Smooth muscle cell of the brain vasculature (primary cell): ENCODE measurements at regions not wholly inside any gene's neighbourhood (a gene's known extent, or its start where the extent isn't known, plus 50 kb on each side); places are given as distances from the start of the nearest gene placed in this dataset.

Experiments
- DNase-seq: peaks from one replicate; pipeline ENCODE4 v3.0.0-alpha.2; 2012; ENCODE audit warnings: low read depth, low spot score

DNA sequence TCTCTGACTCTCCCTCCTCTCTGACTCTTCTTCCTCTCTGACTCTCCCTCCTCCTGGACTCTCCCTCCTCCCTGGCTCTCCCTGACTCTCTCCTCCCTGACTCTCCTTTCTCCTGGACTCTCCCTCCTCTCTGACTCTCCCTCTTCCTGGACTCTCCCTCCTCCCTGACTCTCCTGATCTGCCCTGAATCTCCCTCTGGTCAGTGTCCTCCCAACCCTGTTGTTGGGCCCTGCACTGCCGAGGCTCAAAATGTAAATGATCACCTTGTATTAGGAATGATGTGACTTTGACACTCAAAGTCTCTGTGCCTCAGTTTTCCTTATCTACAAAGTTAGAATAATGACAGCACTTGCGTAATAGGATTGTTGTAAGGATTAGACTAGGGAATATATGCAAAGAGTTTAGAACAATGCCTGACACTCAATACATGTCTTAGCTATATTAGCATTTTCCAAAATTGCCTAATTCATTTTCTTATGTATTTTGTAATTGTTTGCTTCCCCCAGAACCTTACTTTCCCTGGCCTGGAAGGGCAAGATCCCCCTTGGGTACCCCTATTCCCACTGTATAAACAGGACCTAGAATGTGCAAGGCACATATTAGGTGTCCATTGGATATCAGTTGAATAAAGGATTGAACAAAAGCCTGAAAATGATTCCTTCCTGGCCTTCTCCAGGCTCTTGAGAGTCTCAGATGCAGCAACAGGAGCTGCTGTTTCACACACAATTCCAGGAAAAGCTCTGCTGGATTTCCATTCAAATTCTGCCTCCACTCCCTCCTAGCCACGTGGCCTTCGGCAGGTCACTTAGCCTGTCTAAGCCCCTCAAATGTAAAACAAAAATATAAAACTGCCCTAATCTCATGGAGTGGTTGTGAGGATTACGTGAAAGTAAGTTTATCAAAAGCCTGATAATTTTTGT, 170.1 kb downstream of the INHBB start:
- no peak for DNase-seq

DNA sequence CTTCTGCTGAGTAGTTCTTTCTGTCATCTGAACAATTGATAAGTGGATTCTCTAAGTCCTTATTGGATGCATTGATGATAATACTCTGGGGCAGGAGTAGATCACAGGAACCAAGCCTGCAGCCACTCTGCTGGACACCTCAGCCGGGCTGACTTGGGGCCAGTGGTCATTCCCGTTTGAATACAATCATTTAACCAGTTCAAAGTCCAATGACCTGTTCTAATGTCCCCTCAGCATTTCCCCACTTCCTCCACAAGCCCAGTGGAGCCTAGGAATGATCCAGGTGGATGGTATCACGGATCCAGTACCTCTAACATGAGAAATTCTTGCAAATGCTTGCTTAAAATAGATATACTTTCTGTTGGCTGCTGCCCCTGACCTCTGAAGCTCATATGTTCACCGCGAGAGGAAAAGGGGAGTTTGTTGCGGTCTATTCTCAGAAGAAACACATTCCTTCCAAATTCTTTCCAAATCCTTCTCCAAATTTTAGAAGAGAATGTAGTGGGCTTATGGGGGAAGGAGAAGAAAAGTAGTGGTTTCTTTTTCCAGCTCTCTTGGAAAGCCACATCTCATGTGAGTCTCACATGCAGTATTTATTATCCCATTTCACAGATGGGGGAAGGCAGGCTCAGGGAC, 170.9 kb downstream of the INHBB start:
- no peak for DNase-seq

DNA sequence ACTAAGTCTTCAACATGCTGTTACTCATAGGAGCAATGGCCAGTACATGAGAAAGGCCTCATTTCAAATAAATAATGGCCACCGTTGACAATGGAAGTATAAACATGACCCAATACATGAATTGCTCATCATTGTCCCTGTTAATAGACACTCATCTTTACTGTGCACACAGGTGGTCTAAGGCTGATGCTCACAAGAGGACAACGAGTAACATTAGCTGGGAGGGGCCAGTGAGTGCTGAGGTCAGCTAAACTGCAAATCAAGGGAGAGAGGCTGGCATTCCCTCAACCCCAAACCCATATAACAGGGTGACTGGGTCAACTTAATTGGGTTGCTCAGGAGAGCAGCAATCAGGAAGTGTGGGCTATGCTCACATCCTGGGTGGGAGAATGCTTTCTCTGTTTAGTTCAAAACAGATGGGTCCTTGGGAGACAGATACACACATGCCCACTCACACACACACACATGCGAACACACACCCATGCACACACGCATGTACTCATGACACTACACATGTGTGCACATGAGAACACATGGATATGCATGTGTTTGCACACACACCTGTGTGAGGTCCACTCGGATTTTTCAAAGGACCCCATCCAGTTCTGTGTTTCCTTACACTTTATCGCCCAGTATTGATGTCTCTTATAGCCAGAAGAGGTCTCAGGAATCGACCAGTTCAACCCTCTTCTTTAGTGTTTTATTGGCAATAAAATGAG, 172.0 kb downstream of the INHBB start:
- no peak for DNase-seq

DNA sequence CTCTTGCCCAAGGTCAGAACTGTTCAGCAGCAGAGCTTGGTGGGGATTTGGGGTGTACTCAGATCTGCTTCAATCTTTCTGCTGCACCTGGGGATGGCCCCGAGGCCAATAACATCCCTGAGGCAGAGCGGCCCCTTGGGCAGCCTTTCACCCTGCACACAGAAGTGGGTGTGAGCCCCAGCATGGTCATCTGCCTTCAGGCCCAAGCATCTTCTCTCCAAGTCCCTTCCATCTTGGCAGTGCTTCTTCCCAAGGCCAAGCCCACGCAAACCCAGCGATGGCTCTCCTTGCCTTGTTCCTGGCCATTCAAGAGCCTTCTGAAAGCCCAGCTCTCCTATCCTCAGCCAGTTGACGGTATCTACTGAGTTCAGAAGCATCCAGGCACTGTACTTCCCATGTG, 172.9 kb downstream of the INHBB start:
- no peak for DNase-seq

DNA sequence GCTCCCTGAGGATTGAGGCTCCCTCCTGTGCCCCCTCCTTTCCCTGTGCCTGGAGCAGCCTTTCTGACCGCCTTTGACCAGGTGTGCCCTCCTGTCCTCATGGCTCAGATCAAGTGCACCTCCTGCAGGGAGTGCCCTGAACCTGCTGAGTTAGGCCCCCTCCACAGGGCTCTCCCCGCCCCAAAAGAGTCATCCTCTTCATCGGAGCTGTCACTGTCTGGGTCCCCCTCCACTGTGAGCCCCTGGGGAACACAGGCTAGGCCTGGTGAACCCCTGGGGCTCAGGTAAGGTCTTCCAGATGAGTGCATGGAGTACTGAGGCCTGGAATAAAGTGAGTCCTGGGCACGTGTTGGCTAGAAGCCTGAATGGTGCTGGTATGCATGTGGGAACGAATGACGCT, 173.5 kb downstream of the INHBB start:
- no peak for DNase-seq

DNA sequence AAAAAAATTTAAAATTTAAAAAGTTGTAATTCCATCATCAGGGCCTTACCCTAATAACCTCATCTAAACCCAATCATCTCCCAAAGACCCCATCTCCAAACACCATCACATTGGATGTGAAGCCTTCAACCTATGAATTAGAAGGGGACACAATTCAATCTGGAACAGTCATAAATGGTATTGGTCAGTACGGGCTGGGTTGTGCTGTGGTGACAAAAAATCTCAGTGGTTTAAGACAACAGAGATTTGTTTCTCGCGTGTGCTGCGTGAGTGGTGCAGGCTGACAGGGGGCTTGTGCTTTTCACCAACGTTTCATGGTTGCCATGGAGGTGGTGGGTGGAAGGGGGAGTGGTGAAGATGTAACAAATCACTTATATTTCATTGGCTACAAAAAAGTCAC, 174.5 kb downstream of the INHBB start:
- DNase-seq, result no peak

DNA sequence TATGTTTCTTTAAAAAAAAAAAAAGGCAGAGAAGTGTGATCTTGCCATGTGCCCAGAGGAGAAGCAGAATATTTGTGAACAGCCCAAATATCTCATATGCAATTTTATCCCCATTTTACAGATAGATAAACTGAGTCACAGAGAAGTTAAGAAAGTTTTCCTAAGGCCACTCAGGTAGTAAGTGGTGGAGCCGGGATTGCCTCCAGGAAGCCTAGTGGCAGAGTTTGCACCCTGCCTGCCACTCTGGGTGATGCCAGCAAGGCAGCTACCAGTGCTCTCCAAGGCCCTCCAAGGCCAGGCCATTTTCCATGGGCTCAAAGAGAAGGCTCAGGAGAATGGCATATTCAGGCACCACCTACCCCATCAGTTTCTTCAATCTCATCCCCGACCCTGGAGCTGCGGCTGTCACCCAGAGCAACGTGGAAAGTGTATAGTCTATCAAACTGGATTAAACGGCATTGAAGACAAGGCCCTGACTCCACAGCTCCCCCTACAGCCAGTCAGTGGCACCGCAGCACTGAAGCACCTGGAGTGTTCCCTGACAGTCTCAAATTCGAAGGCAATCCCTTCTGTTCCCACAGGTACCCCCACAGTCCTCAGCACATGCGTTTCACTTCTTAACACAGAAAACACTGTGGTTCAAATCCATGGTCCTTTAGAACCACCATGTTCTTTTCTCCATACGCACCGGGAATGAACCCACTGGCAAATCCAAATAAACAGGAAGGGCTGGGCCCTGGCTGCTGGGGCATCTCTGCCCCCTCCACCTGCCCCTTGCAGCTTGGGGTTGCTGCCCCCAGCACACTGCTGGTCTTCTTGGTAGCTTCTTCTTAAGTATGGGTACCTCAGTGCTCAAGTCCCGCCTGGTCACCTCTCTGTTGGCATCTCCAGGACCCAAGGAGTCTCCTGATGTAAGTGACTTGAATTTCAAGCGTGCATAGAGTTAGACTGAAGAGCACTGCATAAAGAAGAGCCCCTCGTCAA, 175.3 kb downstream of the INHBB start:
- DNase-seq, result no peak

DNA sequence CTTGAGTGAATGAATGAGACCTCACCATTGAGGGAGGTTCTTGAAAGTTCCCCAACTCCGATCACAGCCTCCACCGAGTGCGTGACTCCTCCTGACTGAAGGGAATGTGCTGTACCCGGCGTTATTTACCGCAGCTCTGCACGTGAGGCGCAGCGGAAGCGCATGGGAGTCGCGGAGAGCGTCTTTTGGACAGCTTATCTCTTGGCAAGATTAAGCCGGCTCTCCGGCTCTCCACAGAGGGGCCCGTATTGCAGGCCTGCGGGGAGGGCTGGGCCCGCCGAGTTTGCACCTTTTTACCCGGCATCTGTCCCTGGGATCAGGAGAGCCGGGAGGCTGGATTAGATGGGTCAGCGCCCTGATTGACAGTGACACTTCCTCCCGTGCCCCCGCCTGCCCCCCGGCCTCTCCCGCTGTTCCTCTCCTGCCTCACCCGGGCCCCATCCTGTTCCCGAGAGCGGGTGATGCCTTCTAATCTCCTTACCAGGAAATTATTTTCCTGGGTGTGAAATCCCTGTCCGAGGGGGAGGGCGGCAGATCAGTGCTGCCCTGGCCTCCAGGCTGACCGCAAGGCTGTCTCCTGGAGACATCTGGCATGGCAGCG, 176.3 kb downstream of the INHBB start:
- DNase-seq, result no peak

DNA sequence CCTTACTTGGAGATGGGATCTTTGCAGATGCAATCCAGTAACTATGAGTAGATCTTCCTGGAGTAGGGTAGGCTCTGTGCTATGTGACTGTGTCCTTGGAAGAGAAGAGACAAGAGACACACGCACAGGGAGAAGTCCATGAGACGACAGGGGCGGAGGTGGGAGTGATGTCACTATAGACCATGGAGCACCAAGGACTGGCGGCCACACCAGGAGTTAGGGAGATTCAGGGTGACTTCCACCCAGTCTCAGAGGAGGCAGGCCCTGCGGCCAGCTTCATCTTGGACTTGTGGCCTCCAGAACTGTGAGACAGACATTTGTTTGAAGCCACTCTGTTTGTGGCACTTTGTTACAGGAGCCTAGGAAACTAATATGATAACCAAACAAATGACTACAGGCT, 177.8 kb downstream of the INHBB start:
- DNase-seq, result no peak

DNA sequence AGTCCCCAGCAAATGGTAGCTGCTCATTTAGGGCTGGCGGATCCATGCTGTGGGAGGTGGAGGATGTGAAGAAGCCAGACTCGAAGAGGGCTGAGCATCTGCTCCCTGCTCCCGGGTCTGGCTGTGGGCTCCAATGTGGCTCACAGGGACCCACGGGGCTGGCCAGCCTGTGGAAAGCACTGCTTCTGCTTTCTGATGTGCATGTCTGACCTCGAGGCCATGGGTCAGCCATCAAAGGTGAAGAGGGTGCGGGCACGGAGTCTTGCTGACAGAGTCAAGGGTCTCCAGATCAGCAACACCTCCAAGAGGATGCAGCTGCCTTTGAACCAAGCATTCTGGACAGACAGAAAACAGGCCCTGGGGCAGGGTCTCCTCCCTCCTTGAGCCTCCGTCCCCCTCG, 178.2 kb downstream of the INHBB start:
- no peak for DNase-seq

DNA sequence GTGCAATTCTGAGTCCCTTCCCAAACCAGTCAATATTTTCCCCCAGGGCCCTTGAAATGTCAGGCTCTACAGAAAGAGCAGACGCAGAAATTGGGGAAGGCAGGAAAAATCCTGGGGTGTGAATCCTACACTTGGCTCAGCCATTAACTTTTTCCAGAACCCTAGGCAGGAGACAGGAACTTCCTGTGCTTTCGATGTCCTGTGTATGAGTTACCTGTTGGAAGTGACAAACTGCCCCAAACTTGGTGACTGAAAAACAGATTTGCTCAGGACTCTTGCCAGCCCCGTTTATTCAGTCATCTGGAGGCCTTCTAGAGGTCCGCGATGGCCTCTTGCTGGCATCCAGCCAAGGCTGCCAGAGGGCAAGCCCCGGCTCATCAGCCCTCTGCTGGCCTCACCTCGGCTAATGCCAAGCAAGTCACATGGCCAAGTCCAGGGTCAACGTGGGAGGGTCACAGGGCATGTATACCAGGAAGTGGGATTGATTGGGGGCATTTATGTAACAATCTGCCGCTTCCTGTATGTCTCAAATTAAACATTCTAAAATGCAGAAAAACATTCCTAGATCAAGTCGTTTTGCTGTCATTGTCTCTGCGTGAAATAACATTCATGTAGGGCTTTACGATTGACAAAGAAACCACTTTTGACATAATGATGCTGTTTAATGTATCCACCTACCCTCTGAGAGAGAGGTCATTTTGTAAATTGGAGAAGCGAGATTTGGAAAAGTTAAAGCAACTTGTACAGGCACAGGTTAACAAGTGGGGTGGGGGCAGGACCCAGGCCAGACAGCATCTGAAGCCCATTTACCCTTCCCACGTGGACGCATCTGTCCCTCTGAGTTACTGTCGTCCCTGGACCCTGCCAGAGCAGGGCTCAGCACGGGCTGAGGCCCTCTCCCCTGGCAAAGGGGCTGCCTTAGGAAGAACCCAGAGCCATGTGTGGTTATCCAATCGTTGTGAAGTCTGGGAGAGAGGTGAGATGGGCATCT, 179.4 kb downstream of the INHBB start:
- DNase-seq, result no peak

DNA sequence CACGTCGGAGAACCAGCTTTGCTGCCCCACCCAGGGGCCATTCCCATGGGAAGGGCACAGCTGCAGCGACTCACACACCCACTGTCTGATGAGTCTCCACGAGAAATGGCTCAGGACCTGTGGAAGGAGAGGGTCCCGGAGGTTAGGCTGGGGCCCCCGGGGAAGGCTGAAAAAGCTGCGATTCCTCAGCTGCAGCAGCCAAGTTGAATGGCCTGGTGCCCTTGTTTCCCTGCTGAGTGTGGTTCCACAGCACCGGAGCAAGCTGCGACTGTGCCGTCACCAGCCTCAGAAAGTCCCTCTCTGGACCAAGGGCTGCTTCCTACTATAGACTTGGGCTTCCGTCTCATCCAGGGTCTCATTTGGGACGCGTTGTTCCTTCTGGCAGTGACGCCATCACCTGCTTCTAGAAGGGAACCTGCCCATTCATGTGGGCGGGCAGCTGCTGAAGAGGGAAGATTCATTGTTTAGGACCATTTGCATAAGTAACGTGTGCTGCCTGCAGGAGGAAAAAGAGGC, 180.2 kb downstream of the INHBB start:
- DNase-seq, result no peak

DNA sequence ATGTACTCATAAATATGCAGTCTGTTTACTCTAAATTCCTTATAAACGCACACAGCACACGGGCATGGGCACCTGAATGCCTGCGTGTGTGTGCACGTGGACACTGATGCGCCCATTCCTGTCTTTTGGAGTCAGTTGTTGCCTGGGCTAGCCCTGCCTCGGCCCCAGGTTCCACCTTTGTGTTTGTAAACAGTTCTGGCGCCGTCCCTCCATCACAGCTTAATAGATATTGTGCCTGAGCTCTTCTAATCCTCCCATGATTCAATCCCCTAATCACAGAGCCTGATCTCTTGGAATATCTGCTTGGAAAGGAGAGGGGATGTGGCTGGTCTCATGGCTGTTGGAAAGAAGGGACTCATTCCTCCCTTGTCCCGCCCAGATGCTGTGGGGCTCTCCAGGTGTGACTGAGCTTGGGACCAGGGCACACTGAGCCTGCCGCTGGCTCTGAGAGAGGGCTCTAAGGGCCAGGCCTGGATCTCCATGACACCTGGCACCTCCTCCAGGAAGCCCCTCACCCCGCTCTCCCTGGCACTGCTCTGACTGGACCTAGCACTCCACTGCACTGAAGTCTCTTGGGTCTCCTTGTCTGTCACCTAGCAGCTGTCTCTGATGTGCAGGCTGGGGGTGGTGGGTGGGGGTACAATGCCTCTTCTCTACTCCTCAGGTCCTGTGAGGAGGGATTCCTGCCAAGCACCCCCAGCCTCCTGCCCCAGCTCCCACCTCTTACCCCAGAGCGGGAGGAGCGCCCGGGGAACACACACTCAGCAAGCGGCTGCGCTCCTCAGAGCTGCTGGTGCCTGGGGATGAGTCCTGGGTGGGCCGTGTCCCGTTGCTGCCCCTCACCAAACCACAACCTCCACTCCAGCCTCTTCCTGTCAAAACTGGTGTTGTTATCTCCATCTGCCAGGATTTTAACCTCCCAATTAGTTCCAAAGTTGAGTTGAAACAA, 181.3 kb downstream of the INHBB start:
- DNase-seq, result no peak

DNA sequence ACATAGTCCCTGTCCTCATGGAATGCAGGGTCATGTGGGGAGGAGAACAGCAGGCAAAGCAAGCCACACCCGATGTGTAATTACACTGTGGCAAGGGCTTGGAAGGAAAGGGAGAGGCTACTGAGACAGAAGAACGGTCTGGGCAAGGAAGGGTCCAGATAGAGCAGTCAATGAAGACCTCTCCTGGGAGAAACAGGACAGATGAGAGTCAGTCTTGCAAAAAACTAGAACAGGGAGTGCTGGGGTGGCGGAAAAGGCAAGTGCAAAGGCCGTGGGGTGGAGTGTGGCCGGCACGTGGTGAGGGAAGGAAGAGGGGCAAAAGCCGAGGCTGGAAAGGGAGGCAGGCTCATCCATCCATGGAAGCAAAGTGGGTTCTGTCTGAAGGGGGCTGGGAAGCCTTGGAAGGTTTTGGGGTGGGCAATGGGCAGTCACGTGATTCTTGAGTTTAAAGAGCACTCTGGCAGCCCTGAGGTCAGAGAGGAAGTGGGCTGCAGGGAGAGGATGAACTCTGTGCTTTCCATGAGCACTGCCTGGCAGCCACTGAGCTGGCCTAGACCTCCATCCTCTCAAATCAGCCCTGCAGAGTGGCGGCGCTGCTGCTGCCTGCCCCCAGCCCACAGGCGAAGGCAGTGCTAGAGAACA, 182.2 kb downstream of the INHBB start:
- DNase-seq, result no peak

DNA sequence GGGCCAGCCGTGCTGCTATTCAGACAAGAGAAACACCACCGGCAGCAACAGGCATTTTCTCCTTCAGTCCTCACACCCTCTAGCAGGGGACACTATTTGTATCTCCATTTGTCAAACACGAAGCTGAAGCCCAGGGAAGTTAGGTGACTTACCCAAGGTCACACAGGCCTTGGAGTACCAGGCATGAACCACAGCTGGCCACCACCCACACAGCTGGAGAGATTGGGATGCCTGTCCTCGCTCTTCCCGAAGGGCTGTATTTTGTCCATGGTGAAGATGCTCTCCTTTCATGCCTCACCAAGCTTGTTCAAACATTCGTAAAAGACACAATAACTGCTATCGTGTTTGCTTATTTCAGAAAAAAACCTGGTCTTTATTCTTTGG, 182.7 kb downstream of the INHBB start:
- DNase-seq, result no peak

DNA sequence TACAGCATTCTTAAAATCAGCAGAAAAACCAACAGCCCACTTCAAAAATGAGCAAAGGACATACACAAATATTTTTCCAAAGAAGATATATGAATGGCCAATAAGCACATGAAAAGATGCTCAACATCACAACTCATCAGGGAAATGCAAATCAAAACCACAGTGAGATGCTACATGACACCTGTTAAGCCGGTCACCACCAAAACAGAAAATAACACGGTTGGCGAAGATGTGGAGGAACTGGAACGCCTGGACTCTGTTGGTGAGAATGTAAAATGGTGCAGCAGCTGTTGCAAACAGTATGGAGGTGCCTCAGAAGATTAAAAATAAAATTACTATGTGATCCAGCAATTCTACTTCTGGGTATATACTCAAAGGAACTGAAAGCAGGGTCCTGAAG, 184.8 kb downstream of the INHBB start:
- DNase-seq, result no peak

DNA sequence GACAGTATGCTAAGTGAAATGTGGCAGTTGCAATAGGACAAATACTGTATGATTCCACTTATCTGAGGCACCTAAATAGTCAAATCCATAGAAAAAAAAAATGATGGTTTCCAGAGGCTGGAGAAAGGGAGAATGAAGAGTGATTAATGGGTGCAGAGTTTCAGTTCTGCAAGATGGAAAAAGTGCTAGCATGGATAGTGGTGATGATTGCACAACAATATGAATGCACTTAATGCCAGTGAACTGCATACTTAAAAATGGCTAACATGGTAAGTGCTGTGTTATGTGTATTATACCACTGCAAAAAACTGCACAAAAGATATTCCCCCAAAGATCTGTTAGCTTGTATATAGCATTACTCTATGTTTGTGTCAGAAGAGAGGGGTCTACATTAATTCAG, 185.4 kb downstream of the INHBB start:
- DNase-seq, result no peak
